ENCODE measurements at regions not wholly inside any gene's neighbourhood (a gene's known extent, or its start where the extent isn't known, plus 50 kb on each side); places are given as distances from the start of the nearest gene placed in this dataset.

GRCh38 chr18:71865888-71866287, 678.3 kb downstream of the CBLN2 start:
- DNase-seq, result no peak

DNA sequence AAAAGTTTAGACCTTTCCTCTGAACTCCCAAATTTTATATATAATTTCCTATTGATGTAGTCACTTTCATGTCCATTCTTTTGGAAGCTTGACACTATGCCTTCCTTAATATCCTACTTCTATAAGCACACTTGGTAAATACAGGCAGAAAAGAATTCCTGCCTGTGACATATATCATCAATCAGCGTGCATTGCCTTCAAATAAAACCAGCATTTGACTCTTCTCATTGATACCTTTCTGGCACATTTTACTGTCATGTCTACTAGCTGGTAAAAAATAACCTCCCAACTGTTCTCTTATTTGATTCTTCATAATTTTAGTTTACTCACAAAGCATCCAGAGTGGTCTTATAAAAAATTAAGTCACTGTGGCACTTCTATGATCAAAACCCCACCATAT, 693.5 kb downstream of the CBLN2 start:
- no peak for DNase-seq

- no peak for DNase-seq
Observed at GRCh38 chr18:71849407-71849806, 694.7 kb downstream of the CBLN2 start.

DNA sequence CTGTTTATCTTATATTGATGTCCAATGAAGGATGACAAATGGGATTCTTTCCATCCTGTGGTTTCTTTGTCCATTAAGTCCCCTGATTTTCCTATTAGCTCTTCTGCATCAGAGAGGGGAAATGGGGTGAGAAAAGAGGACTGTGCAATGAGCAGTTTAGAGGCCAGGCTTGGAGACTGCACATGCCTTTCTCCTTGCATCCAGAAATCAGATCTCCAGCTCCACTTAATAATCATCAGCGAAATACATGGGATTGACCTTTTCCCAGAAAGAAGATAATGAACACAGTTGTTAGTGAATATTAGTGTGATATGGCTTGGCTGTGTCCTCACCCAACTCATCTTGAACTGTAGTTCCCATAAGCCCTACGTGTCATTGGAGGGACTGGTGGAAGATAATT, 697.4 kb downstream of the CBLN2 start:
- no peak for DNase-seq

- no peak for DNase-seq
Observed at GRCh38 chr18:71844814-71845213, 699.3 kb downstream of the CBLN2 start.

- no peak for DNase-seq
Observed at GRCh38 chr18:71842666-71843065, 701.5 kb downstream of the CBLN2 start.

DNA sequence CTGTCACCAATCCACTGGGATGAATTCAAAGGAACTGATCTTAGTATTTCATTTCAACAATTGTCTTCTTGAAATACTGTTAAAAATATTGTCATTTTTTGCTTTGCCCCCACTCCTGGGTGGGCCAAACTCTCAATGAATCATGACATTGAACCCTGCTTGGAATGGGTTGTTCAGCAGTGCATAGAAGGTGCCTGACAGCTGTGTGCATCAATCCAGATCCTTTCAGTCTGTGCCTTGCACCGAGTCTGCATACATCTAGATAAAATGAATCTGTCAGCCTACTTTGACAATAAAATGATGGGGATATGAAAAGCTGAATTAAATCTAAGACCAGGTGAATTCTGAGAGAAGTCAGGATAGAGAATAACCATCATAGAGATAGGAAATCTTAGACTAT, 706.6 kb downstream of the CBLN2 start:
- no peak for DNase-seq

DNA sequence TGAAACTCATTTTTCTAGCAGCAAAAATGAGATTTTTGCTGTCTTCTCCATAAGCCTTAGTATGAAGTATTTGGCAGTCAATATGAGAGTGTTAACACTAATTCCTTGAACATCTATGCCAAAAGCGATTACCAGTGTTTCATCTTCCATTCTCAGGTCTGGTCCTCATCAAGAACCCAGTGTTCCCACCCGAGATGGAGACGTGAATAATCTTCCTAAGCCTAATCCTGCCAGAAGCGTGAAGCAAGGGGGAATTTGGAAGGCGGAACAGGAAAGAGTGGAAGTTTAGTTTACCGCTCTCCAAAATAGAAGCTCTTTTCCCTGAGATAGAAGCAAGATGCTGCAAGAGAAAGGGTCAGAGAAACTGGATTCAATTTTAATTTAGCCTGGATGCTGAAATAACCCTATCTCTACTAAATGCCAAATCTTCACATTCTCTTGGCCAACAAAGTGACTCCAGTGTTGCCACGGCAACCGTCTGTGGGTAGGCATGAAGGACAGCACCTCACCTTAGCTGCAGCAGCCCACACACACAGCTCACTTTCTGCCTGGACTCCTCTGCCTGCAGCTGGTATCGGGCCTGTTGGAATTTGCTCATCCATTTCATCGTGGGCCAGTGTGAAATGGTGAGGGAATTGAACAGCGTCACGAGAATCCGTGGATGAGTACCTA, 711.1 kb downstream of the CBLN2 start:
- DNase-seq, result no peak

DNA sequence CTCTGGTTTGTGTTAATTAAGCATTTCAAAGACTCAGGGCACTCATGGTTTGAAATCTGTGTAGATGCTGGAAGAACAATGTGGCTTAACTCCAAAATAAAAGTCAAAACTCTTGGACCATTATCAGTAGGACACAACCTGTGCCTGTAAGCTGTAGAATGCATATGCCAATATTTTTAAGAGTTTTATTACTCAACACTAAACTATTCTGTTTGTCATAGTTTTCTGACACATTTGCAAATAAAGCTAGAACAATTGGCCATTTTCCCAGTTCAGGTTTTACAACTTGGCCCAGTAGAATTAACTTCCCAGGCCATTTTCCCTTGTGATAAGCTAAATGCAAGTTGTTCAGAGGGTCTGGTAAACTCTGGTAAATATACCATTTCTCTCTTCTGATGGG, 713.1 kb downstream of the CBLN2 start:
- no peak for DNase-seq

GRCh38 chr18:71827301-71827700, 716.8 kb downstream of the CBLN2 start:
- no peak for DNase-seq

- DNase-seq, result no peak
Observed at GRCh38 chr18:71815305-71815704, 728.8 kb downstream of the CBLN2 start.

- DNase-seq, result no peak
Observed at GRCh38 chr18:71809711-71810110, 734.4 kb downstream of the CBLN2 start.

GRCh38 chr18:71808616-71809015, 735.5 kb downstream of the CBLN2 start:
- no peak for DNase-seq

DNA sequence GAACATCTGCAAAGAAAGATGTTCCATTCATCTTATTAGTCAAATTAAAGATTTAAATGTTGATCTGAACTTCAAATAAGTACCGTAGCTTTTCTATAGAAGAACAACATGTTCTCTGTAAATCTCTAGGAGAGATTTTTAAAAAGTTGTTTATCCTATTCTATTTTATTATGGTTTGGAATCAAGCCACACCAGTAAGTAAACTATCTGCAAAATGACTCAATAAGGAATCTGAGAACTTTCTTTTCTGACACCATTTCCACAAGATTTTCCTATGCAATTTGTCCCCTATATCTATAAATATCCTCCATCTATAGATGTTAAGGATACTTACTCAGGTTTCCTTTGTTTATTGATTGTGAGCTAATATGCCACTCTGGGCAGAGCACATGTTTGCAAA, 736.6 kb downstream of the CBLN2 start:
- DNase-seq, result no peak

DNA sequence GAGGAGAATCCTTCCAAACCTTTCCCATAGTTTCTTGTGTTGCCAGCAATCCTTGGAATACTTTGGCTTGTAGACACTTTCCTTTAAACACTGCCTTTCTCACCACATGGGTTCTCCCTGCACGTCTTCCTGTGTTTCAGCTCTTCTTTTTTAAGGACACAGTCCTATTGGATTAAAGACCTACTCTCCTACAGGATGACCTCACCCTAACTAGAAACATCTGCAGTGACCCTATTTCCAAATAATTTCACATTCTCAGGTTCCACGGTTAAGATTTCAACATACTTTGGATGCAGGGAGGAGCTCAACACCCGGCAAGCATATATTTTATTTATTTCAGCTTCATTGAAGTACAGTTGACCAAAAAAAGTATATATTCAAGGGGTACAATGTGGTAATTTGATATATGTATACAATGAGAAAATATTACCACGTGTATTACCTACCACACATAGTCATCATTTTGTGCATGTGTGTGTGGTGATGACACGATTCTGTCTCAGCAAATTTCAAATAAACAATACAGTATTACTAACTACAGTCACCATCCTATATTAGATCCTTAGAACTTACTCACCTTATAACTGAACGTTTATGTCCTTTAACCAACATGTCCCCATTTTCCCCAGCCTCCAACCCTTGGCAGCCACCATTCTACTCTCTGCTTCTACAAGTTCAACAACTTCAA, 745.0 kb downstream of the CBLN2 start:
- no peak for DNase-seq

DNA sequence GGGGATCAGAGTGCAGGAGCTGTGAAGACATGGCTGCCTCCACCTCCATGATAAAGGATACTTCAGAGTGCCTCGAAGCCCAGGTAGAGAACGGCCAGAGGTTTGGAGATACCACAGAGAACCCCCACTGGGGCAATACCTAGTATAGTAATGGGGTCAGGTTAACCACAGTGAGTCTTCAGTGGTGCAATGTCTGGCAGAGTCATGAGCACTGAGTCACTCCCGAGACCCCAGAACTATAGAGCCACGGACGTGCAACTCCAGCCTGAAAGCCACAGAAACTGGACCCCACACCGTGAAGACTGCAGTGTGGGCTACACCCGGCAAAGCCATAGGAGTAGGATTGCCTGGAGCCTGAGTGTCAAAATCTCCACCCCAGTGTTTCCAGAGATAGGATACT, 746.6 kb downstream of the CBLN2 start:
- DNase-seq, result no peak

DNA sequence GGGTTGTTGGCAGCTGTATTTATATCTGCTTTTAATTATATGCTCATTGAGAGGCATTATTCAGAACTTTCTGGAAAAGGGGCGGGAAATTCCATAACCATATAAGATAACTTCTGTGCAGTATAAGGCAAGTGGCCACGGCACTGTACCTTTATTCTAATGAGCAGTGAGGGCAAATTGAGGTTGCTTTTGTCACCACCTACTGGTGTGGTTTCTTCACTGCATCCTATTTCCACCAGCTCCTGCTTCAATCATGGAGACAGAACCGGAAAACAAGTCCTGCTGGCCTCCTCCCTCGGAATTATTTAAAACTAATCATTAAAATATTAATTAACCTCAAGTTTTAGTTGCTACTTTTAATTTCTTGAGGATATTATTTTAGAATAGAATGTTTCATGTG, 759.4 kb downstream of the CBLN2 start:
- DNase-seq, result no peak

GRCh38 chr18:71760541-71760940, 783.6 kb downstream of the CBLN2 start:
- no peak for DNase-seq

DNA sequence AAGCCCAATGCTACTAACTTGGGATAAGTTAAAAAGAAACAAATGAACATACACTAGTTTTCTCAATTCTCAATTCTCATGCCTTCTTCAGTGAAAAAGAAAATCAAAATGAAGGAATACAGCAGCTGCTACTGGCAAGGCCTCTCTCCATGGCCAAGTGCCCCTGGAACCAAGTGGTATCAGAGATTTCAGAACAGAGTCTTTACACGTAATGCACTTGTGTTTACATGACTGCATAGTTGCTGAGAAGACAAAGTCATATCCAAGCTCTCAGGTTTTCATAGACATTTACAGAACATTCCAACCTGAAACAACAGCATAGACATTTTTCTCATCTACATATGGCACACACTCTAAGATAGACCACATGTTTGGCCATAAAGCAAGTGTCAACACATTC, 789.9 kb downstream of the CBLN2 start:
- DNase-seq, result no peak

- no peak for DNase-seq
Observed at GRCh38 chr18:71743634-71744033, 800.5 kb downstream of the CBLN2 start.

GRCh38 chr18:71729611-71730010, 814.5 kb downstream of the CBLN2 start:
- no peak for DNase-seq

- DNase-seq, result no peak
Observed at GRCh38 chr18:71727909-71728308, 816.2 kb downstream of the CBLN2 start.

- DNase-seq, result no peak
Observed at GRCh38 chr18:71725256-71725655, 818.9 kb downstream of the CBLN2 start.

DNA sequence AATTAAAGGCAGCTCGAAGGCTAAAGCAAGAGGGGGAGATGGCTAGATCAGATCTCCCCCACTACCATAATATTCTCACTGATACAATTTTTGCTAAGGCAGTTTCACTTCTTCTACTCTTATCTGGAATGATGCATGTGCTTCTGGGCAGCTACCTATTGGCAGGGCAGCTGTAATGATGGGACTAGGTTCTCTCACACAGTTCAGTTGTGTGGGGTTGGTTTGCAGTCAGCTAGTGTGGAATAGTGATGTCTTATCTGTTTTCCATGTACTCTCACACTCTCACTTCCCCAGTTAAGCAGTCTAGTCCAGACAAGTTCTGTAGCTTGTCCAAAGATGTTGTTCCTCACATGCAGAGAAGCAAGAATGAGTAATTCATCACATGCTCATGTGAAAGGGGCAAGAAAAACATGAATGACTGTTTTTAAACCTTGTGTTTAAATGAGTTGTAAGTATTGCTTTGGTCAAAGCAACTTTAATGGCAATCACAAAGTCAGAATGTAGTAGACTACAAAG, 836.1 kb downstream of the CBLN2 start:
- DNase-seq, result no peak

DNA sequence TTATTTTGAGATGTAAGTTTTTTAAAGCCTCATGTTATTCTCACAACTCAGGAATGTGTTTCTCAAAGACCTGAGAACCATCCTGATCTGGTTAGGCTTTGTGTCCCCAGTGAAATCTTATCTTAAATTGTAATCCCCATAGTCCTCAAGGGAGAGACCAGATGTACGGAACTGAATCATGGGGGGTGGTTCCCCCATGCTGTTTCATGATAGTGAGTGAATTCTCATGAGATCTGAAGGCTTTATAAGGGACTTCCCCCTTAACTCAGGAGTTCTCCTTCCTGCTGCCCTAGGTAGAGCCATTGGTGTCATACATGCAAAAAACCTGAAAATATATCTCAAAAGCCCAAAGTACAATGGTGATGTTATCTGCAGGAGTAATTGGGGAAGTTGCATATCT, 836.7 kb downstream of the CBLN2 start:
- no peak for DNase-seq

Data from activated effector memory CD4-positive, alpha-beta T cell treated with anti-CD3 and anti-CD28 coated beads, Interleukin-2, amount 50 U/mL, for 16 hours (primary cell).